WI38 (cell line): ENCODE measurements at regions not wholly inside any gene's neighbourhood (a gene's known extent, or its start where the extent isn't known, plus 50 kb on each side); places are given as distances from the start of the nearest gene placed in this dataset.

ENCODE experiments used
- H3K4me3 ChIP-seq: 2 replicates; pipeline ENCODE4 v1.5.1; 2011; ENCODE audit warnings: low read depth, mild to moderate bottlenecking, control low read depth, low read length
- CTCF ChIP-seq: IDR thresholded peaks from 2 replicates; pipeline ENCODE4 v1.5.1; 2012; ENCODE audit warnings: low read depth, mild to moderate bottlenecking, control low read depth, low read length

- no peak for TF ChIP-seq CTCF
- no peak overlapping the region for H3K4me3 ChIP-seq
Observed at GRCh38 chr11:31986201-31986889, 104.5 kb upstream of the RCN1 start.

- H3K4me3 ChIP-seq = no peak overlapping the region
- no peak for TF ChIP-seq CTCF
Observed at GRCh38 chr11:31981457-31981856, 109.4 kb upstream of the RCN1 start.

- no peak for TF ChIP-seq CTCF
- no peak overlapping the region for H3K4me3 ChIP-seq
Observed at GRCh38 chr11:31977343-31977742, 113.5 kb upstream of the RCN1 start.

- H3K4me3 ChIP-seq = no peak overlapping the region
- TF ChIP-seq CTCF = no peak
Observed at GRCh38 chr11:31974366-31975136, 116.3 kb upstream of the RCN1 start.

- H3K4me3 ChIP-seq = no peak overlapping the region
- TF ChIP-seq CTCF = no peak
Observed at GRCh38 chr11:31973172-31973571, 117.7 kb upstream of the RCN1 start.

GRCh38 chr11:31972623-31973022 is 118.3 kb upstream of the RCN1 start:
- TF ChIP-seq CTCF = no peak
- H3K4me3 ChIP-seq = no peak overlapping the region

GRCh38 chr11:31969359-31969702 is 121.5 kb upstream of the RCN1 start:
- TF ChIP-seq CTCF = no peak
- no peak overlapping the region for H3K4me3 ChIP-seq
